GM12864 (cell line): ENCODE measurements at regions not wholly inside any gene's neighbourhood (a gene's known extent, or its start where the extent isn't known, plus 50 kb on each side); places are given as distances from the start of the nearest gene placed in this dataset.

Experiments
- DNase-seq: peaks from one replicate; pipeline ENCODE4 v3.0.0-alpha.2; 2011; ENCODE audit warnings: low read depth
- H3K4me3 ChIP-seq: 2 replicates; pipeline ENCODE4 v1.5.1; 2011; ENCODE audit warnings: mild to moderate bottlenecking, low read depth, low read length, control low read depth
- CTCF ChIP-seq: IDR thresholded peaks from 2 replicates; pipeline ENCODE4 v1.5.1; 2011; ENCODE audit warnings: low read depth, mild to moderate bottlenecking, moderate library complexity, low read length, control low read depth, inconsistent platforms; ENCODE audit errors: missing control alignments

- no peak for TF ChIP-seq CTCF
- no peak overlapping the region for H3K4me3 ChIP-seq
Measured at GRCh38 chr20:52727740-52728456, 244.3 kb upstream of the TSHZ2 start.

GRCh38 chr20:52724541-52724940 lies 247.6 kb upstream of the TSHZ2 start:
- no peak for TF ChIP-seq CTCF
- no peak overlapping the region for H3K4me3 ChIP-seq
- no peak for DNase-seq

More at GRCh38 chr20:52727740-52728456, 244.3 kb upstream of the TSHZ2 start:
- no peak for DNase-seq

GRCh38 chr20:52722926-52723688 lies 249.1 kb upstream of the TSHZ2 start:
- DNase-seq: no peak
- no peak for TF ChIP-seq CTCF
- H3K4me3 ChIP-seq: no peak overlapping the region

- no peak for TF ChIP-seq CTCF
- no peak for DNase-seq
Measured at GRCh38 chr20:52708137-52708536, 264.0 kb upstream of the TSHZ2 start.

GRCh38 chr20:52704553-52704952 lies 267.6 kb upstream of the TSHZ2 start:
- no peak for TF ChIP-seq CTCF
- no peak for DNase-seq
- H3K4me3 ChIP-seq: no peak overlapping the region

More at GRCh38 chr20:52708137-52708536, 264.0 kb upstream of the TSHZ2 start:
- H3K4me3 ChIP-seq: no peak overlapping the region

GRCh38 chr20:52688345-52688744 lies 283.8 kb upstream of the TSHZ2 start:
- no peak for DNase-seq
- TF ChIP-seq CTCF: no peak
- no peak overlapping the region for H3K4me3 ChIP-seq
